BJ (cell line): ENCODE measurements at regions not wholly inside any gene's neighbourhood (a gene's known extent, or its start where the extent isn't known, plus 50 kb on each side); places are given as distances from the start of the nearest gene placed in this dataset.
"Not testable (repeated sequence)": the region's sequence is repeated elsewhere in the genome, so short reads cannot be mapped to it uniquely, and the experiment has no call there.

ENCODE experiments used
- CTCF ChIA-PET: fragments of 350-600 bp; formaldehyde crosslinking; extraction: SDS; loops from one replicate; lab custom pipeline; 2021; ENCODE audit warnings: antibody characterized with exemption, inconsistent platforms; lab: Yijun Ruan, JAX
- POLR2A ChIA-PET: fragments of 300-600 bp; sonication (Branson Sonifier 250); formaldehyde crosslinking; extraction: SDS; loops from one replicate; lab custom pipeline; 2021; ENCODE audit warnings: antibody characterized with exemption; lab: Charles Lee
- DNase-seq: peaks from one replicate; pipeline ENCODE4 v3.0.0-alpha.2; 2011; ENCODE audit warnings: low read depth
- H3K27me3 ChIP-seq: 2 replicates; pipeline ENCODE4 v1.6.0; 2011; ENCODE audit warnings: low read length; ENCODE audit not compliant: control insufficient read depth, insufficient read depth
- H3K36me3 ChIP-seq: 2 replicates; pipeline ENCODE4 v1.5.1; 2011; ENCODE audit warnings: low read length; ENCODE audit not compliant: control insufficient read depth, insufficient read depth
- H3K4me3 ChIP-seq: 2 replicates; pipeline ENCODE4 v1.5.1; 2011; ENCODE audit warnings: low read depth, mild to moderate bottlenecking, control low read depth, low read length
- CTCF ChIP-seq: IDR thresholded peaks from 2 replicates; pipeline ENCODE4 v1.5.1; 2011; ENCODE audit warnings: low read depth, mild to moderate bottlenecking, control low read depth, inconsistent platforms, low read length, moderate library complexity; ENCODE audit not compliant: insufficient read depth

DNA sequence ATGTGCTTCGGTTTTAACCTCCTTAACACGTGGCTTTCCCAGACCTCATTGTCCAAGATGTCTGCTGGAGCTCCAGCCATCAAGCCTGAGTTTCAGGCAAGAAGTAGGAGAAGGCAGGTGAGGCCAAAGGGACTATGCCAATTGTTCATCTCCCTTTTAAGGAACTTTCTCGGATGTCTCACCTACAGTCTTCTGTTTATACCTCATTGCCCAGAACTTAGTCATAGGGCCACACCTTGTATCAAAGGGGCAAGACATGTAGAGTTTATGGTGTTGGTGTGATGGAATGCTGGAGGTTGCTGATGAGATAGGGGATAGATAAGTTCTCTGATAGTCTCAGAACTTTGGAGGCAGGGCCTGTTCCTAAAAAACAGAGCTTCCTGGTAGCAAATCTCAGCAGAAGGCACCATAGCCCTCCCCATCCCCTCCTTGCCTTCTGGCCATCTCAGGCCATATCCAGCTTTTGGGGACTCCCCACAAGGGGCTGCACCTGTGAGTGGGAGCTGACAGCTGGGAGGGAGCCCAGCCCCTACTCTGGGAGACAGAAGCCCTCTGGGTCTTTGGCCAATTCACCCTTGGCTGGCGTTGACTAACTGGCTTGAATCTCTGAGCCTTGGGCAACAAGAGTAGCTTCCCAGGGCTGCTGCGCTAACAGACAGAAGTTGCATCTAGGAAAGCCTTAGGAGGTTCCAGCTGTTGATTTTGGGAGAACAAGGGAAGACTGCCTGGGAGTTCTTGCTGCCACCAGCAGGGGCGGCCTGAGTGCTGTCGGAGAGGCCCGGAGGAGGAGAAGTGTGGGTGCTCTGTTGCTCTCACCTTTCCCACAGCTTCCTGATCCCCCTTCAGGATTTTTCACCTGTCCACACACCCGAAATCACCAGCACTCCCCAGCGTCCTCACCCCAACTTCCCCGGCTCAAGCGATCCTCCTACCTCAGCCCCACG, 149.8 kb upstream of the THY1 start:
- Histone ChIP-seq H3K36me3 (no peaks in the 10 kb centered on the region), H3K27me3 (peaks cover 12% of the 10 kb centered on the region), H3K4me3 (no peak overlapping the region)
- CTCF ChIA-PET: interaction anchor here (1.0 to 2.3 kb wide), 3 partner anchors 11 to 39 kb away, joined by 3 to 8 read pairs (median 4); no protein-coding TSS in a partner anchor
- POLR2A ChIA-PET: no interaction called here
- no peak for DNase-seq
- no peak for TF ChIP-seq CTCF

DNA sequence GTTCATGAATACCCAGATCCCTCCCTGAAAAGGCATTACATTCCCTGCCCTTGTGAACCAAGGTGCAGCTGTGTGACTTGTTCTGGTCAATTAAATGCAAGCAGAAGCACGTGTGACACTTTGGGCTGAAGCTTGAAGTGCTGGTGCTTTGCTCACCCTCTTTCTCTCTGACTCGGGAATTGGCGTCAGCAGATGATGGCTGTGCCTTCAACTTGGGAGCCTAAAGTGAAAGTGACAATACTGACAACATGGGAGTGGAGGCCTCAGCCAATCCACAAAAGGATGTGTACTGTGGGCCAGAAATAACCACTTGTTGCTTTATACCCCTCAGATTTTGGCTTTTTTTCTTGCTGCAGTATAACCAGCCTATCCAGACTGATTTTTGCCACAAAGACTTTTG, 148.3 kb upstream of the THY1 start:
- POLR2A ChIA-PET: no interaction called here

DNA sequence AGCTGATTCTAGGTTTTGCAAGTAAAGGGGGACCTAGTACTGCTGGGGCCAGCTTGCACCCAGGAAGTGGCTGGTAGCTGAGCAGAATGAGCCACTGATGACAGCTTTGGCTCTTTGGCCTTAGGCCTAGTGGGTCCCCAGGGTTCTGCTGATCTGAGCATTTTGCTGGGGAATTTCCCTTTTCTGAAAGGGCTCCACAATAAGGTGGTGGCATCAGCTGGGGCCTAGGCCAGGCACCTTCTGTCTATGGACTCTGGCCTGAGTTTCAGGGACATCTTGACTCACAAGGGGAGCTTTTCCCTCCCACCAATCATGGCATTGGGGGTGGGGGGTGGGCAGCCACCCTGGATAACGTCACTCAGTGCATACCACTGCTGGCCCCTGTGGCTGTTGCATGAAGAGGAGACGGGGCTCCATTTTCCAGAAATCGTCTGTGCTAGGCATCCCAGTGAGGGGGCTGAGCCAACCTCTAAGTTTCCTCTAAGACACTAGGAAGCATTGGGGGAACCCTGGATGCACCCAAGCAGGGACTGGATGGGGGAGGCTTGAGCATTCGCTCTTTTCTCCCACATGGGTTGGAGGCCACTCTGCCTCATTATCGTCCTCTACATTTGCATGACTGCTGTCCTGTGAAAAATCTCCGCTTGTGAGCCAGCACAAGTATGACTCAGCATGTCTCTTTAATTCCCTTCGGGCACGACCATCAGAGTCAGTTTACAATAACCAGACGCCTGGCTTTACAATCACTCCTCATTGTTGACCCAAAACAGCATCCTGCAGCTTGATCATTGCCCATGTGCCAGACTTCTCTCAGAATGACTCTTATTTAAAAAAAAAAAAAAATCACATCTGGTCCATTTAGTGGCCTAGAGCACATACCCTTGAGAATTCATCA, 145.0 kb upstream of the THY1 start:
- Histone ChIP-seq H3K4me3 (no peak overlapping the region), H3K36me3 (no peaks in the 10 kb centered on the region), H3K27me3 (peaks cover 4% of the 10 kb centered on the region)
- ChIA-PET POLR2A (interaction anchor here (0.7 kb wide), 1 partner anchor 29 kb away, joined by 4 read pairs; no protein-coding TSS in a partner anchor), CTCF (interaction anchor here (0.7 to 2.1 kb wide), 4 partner anchors 14 to 74 kb away, joined by 3 to 9 read pairs (median 3); no protein-coding TSS in a partner anchor)
- peak; percentile 74 for DNase-seq
- no peak for TF ChIP-seq CTCF

More for the DNA sequence above, 148.3 kb upstream of the THY1 start:
- Histone ChIP-seq H3K4me3 (no peak overlapping the region), H3K27me3 (peaks cover 12% of the 10 kb centered on the region), H3K36me3 (no peaks in the 10 kb centered on the region)
- CTCF ChIA-PET: no interaction called here
- no peak for TF ChIP-seq CTCF
- DNase-seq: no peak

GRCh38 chr11:119566319-119566718, 143.3 kb upstream of the THY1 start:
- ChIA-PET POLR2A (no interaction called here), CTCF (interaction anchor here (0.8 kb wide), 1 partner anchor 16 kb away, joined by 3 read pairs; no protein-coding TSS in a partner anchor)

GRCh38 chr11:119565693-119566092, 142.7 kb upstream of the THY1 start:
- CTCF ChIA-PET: interaction anchor here (0.6 to 0.8 kb wide), 2 partner anchors 15 to 1130 kb away, joined by 3 read pairs; no protein-coding TSS in a partner anchor
- H3K27me3 ChIP-seq, POLR2A ChIA-PET, H3K36me3 ChIP-seq, DNase-seq, H3K4me3 ChIP-seq: not testable (repeated sequence)

More at GRCh38 chr11:119566319-119566718, 143.3 kb upstream of the THY1 start:
- Histone ChIP-seq H3K36me3 (no peaks in the 10 kb centered on the region), H3K27me3 (peaks cover 1% of the 10 kb centered on the region; the same call in 1 of the 2 replicates), H3K4me3 (no peak overlapping the region)
- no peak for DNase-seq
- no peak for TF ChIP-seq CTCF
